Hepatocyte (in vitro differentiated cells): ENCODE measurements at regions not wholly inside any gene's neighbourhood (a gene's known extent, or its start where the extent isn't known, plus 50 kb on each side); places are given as distances from the start of the nearest gene placed in this dataset.

Experiments
- DNase-seq: peaks from one replicate; pipeline ENCODE4 v3.0.0-alpha.2; 2016; ENCODE audit warnings: low spot score
- H2AFZ ChIP-seq: fragments of 200-600 bp; sonication (generic); 2 replicates; pipeline ENCODE4 v1.6.0; 2016; ENCODE audit warnings: antibody characterized with exemption, mild to moderate bottlenecking
- H3K27ac ChIP-seq: fragments of 200-600 bp; sonication (generic); 2 replicates; pipeline ENCODE4 v1.5.1; 2016; ENCODE audit warnings: mild to moderate bottlenecking
- H3K27me3 ChIP-seq: fragments of 200-600 bp; sonication (generic); 2 replicates; pipeline ENCODE4 v1.6.1; 2016
- H3K36me3 ChIP-seq: fragments of 200-600 bp; sonication (generic); replicated peaks from 2 replicates; pipeline ENCODE4 v1.5.1; 2016; ENCODE audit warnings: low read depth; ENCODE audit not compliant: insufficient read depth
- H3K4me1 ChIP-seq: fragments of 200-600 bp; sonication (generic); 2 replicates; pipeline ENCODE4 v1.5.1; 2016; ENCODE audit warnings: mild to moderate bottlenecking, moderate library complexity; ENCODE audit not compliant: insufficient read depth
- H3K4me2 ChIP-seq: fragments of 200-600 bp; sonication (generic); 2 replicates; pipeline ENCODE4 v1.6.0; 2016
- H3K4me3 ChIP-seq: fragments of 200-600 bp; sonication (generic); 2 replicates; pipeline ENCODE4 v1.5.1; 2016; ENCODE audit warnings: mild to moderate bottlenecking
- H3K79me2 ChIP-seq: fragments of 200-600 bp; sonication (generic); 2 replicates; pipeline ENCODE4 v1.6.0; 2017; ENCODE audit warnings: mild to moderate bottlenecking
- H3K9me2 ChIP-seq: fragments of 200-600 bp; sonication (generic); replicated peaks from 2 replicates; pipeline ENCODE4 v1.6.0; 2017; ENCODE audit warnings: mild to moderate bottlenecking; ENCODE audit not compliant: insufficient read depth
- H3K9me3 ChIP-seq: fragments of 200-600 bp; sonication (generic); 2 replicates; pipeline ENCODE4 v1.5.1; 2016; ENCODE audit warnings: low read depth, mild to moderate bottlenecking
- H4K20me1 ChIP-seq: fragments of 200-600 bp; sonication (generic); 2 replicates; pipeline ENCODE4 v1.6.0; 2016; ENCODE audit warnings: mild to moderate bottlenecking; ENCODE audit not compliant: insufficient read depth, poor library complexity, severe bottlenecking
- EZH2 ChIP-seq: fragments of 200-600 bp; sonication (generic); IDR thresholded peaks from 2 replicates; pipeline ENCODE4 v1.6.1; 2016; ENCODE audit warnings: antibody characterized with exemption, mild to moderate bottlenecking, borderline replicate concordance
- EZH2phosphoT487 ChIP-seq: fragments of 200-600 bp; sonication (generic); IDR thresholded peaks from one replicate; pipeline ENCODE4 v1.6.1; 2018; ENCODE audit warnings: antibody characterized with exemption, mild to moderate bottlenecking, low read depth, moderate library complexity; ENCODE audit not compliant: unreplicated experiment, severe bottlenecking
- WGBS: methylation state at CpG from one replicate; pipeline ENCODE4 v1.1.6; 2016; ENCODE audit warnings: low lambda C conversion rate; ENCODE audit errors: missing lambda C conversion rate; 5-methylcytosine and 5-hydroxymethylcytosine counted together
- TF ChIP-seq, protein P1 (sequence below): fragments of 200-600 bp; sonication (generic); IDR thresholded peaks from 2 replicates; pipeline ENCODE4 v1.5.1; 2016; ENCODE audit warnings: antibody characterized with exemption, mild to moderate bottlenecking; ENCODE audit not compliant: poor library complexity

- H3K27me3 ChIP-seq = no peaks in the 10 kb centered on the region
- no peak for TF ChIP-seq EZH2phosphoT487
- TF ChIP-seq, protein P1, sequence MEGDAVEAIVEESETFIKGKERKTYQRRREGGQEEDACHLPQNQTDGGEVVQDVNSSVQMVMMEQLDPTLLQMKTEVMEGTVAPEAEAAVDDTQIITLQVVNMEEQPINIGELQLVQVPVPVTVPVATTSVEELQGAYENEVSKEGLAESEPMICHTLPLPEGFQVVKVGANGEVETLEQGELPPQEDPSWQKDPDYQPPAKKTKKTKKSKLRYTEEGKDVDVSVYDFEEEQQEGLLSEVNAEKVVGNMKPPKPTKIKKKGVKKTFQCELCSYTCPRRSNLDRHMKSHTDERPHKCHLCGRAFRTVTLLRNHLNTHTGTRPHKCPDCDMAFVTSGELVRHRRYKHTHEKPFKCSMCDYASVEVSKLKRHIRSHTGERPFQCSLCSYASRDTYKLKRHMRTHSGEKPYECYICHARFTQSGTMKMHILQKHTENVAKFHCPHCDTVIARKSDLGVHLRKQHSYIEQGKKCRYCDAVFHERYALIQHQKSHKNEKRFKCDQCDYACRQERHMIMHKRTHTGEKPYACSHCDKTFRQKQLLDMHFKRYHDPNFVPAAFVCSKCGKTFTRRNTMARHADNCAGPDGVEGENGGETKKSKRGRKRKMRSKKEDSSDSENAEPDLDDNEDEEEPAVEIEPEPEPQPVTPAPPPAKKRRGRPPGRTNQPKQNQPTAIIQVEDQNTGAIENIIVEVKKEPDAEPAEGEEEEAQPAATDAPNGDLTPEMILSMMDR = no peak
- TF ChIP-seq EZH2 = no peak
- peaks cover 16% of the 10 kb centered on the region for H3K4me1 ChIP-seq
- H2AFZ ChIP-seq = no peak overlapping the region
- H3K9me2 ChIP-seq = no peaks in the 10 kb centered on the region
- H3K4me2 ChIP-seq = no peak overlapping the region
- H3K36me3 ChIP-seq = no peaks in the 10 kb centered on the region
- H4K20me1 ChIP-seq = no peaks in the 10 kb centered on the region
- H3K4me3 ChIP-seq = no peak overlapping the region
- 74% methylated on average over 3 of the region's 3 CpGs for WGBS
- no peaks in the 10 kb centered on the region for H3K9me3 ChIP-seq
- no peaks in the 10 kb centered on the region for H3K79me2 ChIP-seq
- no peak for DNase-seq
- no peak overlapping the region for H3K27ac ChIP-seq
These were observed 73.8 kb upstream of the NEUROD1 start for GRCh38 chr2:181754105-181754504.

GRCh38 chr2:181755181-181755580 lies 74.9 kb upstream of the NEUROD1 start:
- Histone ChIP-seq H3K27ac (no peak overlapping the region), H3K27me3 (no peaks in the 10 kb centered on the region), H2AFZ (no peak overlapping the region), H3K9me2 (no peaks in the 10 kb centered on the region), H3K4me1 (peaks cover 16% of the 10 kb centered on the region), H4K20me1 (no peaks in the 10 kb centered on the region), H3K79me2 (no peaks in the 10 kb centered on the region), H3K4me3 (no peak overlapping the region), H3K36me3 (no peaks in the 10 kb centered on the region), H3K4me2 (no peak overlapping the region), H3K9me3 (no peaks in the 10 kb centered on the region)
- TF ChIP-seq, protein P1 = no peak
- no peak for TF ChIP-seq EZH2
- no peak for TF ChIP-seq EZH2phosphoT487
- no peak for DNase-seq

DNA sequence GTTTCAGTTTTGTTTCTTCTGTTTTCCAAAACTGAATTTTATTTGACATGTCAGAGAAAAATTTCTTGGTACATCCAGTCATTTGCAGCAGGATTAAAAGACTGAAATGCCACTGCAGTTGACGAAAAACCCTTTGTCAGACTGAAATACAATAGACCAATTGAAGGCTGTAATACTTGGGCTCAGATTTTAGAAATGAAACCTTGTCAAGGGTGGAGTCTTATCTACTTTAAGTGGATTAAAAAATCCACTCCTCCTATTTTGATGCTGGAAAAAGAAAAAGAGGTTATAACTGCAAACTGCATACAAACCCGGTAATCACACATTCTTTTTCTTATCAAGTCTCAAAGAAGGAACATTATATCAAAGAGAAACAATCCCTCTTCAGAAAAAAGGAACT lies 80.2 kb upstream of the NEUROD1 start:
- TF ChIP-seq EZH2phosphoT487 = no peak
- TF ChIP-seq EZH2 = no peak
- TF ChIP-seq, protein P1 = no peak
- Histone ChIP-seq H3K9me2 (no peaks in the 10 kb centered on the region), H3K27ac (no peak overlapping the region), H3K27me3 (no peaks in the 10 kb centered on the region), H3K9me3 (no peaks in the 10 kb centered on the region), H3K4me1 (no peaks in the 10 kb centered on the region), H3K36me3 (no peaks in the 10 kb centered on the region), H3K4me3 (no peak overlapping the region), H4K20me1 (no peaks in the 10 kb centered on the region), H3K79me2 (no peaks in the 10 kb centered on the region), H3K4me2 (no peak overlapping the region), H2AFZ (no peak overlapping the region)
- 87% methylated on average over 2 of the region's 2 CpGs for WGBS
- DNase-seq = no peak

DNA sequence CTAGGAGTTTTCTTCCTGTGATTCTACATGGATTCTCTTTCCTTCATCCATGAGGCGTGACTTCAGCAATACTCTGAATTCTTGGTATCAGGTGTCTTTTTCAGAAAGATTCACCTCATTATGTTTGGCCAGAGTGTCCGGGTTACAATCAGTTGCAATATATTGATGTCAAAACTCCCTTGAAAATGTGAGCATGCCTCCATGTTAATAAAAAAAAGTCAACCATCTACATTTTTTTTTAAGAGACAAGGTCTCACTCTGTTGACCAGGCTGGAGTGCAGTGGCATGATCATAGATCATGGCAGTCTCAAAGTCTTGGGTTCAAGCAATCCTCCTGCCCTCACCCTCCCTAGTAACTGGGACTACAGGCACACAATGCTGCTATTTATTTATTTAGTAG lies 80.9 kb upstream of the NEUROD1 start:
- no peaks in the 10 kb centered on the region for H3K9me2 ChIP-seq
- no peaks in the 10 kb centered on the region for H4K20me1 ChIP-seq
- H3K9me3 ChIP-seq = no peaks in the 10 kb centered on the region
- H3K27ac ChIP-seq = no peak overlapping the region
- TF ChIP-seq EZH2 (no peak), EZH2phosphoT487 (no peak)
- TF ChIP-seq, protein P1 = no peak
- H3K36me3 ChIP-seq = no peaks in the 10 kb centered on the region
- no peak overlapping the region for H3K4me3 ChIP-seq
- 91% methylated on average over 2 of the region's 2 CpGs for WGBS
- H2AFZ ChIP-seq = no peak overlapping the region
- no peak overlapping the region for H3K4me2 ChIP-seq
- no peak for DNase-seq
- H3K4me1 ChIP-seq = no peaks in the 10 kb centered on the region
- H3K27me3 ChIP-seq = no peaks in the 10 kb centered on the region
- no peaks in the 10 kb centered on the region for H3K79me2 ChIP-seq
